ENCODE measurements at regions not wholly inside any gene's neighbourhood (a gene's known extent, or its start where the extent isn't known, plus 50 kb on each side); places are given as distances from the start of the nearest gene placed in this dataset.

DNA sequence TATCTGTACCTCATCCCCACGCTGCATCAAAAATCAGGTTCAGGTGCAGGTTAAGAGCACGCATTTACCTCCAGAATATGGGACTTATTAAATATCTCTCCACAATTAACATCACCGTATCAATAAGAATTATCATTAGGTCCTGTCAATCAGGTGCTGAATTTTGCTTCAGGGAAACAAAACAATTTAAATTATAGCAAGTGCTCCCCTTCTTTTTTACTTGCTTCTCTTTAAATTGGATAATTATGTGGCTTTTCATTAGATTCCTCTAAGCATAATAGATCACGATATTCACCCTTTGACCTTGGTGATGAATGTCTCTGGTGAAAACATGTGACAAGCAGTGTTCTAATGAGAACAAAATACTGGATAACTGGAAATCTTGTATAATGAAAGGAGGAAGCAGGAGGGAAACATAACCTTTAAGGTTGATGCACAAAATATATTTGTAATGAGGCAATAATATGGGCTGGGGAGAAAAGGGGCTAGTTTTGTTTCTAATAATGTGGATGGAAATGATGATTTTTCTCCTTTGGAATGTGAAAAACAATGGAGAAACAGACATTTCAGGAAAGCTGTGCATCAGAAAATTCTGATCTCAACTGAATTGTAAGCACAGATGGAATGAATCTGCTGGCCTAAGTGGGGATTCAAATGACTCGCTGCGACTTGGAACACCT is 166.9 kb downstream of the SNX10 start:
- Histone ChIP-seq H3K4me3 (no peak overlapping the region), H3K27ac (no peak overlapping the region), H3K4me1 (peaks cover 0 to 6% (median 0%) of the 10 kb centered on the region in 3 donors), H3K27me3 (no peaks in the 10 kb centered on the region), H3K36me3 (no peaks in the 10 kb centered on the region), H3K9me3 (no peaks in the 10 kb centered on the region)
- intact Hi-C loops (cut with DNase I), result no loop called here
- no peak for DNase-seq
- 82 to 90% methylated on average over 6 of the region's 6 CpGs for WGBS, 2 donors
- TF ChIP-seq, protein P1, sequence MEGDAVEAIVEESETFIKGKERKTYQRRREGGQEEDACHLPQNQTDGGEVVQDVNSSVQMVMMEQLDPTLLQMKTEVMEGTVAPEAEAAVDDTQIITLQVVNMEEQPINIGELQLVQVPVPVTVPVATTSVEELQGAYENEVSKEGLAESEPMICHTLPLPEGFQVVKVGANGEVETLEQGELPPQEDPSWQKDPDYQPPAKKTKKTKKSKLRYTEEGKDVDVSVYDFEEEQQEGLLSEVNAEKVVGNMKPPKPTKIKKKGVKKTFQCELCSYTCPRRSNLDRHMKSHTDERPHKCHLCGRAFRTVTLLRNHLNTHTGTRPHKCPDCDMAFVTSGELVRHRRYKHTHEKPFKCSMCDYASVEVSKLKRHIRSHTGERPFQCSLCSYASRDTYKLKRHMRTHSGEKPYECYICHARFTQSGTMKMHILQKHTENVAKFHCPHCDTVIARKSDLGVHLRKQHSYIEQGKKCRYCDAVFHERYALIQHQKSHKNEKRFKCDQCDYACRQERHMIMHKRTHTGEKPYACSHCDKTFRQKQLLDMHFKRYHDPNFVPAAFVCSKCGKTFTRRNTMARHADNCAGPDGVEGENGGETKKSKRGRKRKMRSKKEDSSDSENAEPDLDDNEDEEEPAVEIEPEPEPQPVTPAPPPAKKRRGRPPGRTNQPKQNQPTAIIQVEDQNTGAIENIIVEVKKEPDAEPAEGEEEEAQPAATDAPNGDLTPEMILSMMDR (IDR thresholded peaks at IDR 0.05), result no peak
- TF ChIP-seq POLR2A (IDR thresholded peaks at IDR 0.05), result no peak

DNA sequence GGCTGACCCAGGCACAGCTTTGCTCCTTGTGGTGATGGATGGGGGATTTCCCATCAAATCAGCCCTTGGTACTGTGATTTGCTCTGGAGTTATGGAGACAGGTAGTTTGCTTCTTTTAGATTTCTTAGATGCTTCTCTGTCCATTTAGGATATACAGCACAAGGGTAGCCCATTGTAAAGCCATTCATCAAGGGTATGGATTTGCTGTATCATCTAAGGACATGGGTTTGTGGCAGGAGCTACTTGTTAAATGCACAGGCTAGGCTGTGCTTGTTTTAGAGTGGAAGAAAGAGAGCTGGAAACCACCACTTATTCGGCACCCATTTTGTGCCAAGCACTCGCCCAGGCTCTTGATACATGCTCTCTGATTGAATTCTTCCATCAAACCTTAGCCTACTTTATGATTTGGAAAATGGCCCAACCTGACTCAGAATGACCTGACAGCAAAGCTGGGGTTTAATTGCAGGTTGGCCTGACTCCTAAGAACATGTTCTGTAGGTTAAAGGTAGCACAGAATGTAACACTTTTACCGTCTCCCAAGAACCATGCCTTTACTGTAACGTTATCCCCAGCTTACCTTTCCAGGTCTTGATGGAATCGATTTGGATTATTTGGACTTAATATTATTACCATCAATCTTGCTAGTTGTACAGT is 168.0 kb downstream of the SNX10 start:
- WGBS, 2 donors, result 41 to 54% methylated on average over 5 of the region's 5 CpGs
- no peaks in the 10 kb centered on the region for H3K36me3 ChIP-seq
- H3K4me3 ChIP-seq, result no peak overlapping the region
- TF ChIP-seq, protein P1 (IDR thresholded peaks at IDR 0.05), result no peak
- no peak for TF ChIP-seq POLR2A (IDR thresholded peaks at IDR 0.05)
- no peaks in the 10 kb centered on the region for H3K9me3 ChIP-seq
- H3K27me3 ChIP-seq, result no peaks in the 10 kb centered on the region
- DNase-seq, result no peak
- H3K27ac ChIP-seq, result no peak overlapping the region
- peaks cover 0 to 6% (median 0%) of the 10 kb centered on the region in 3 donors for H3K4me1 ChIP-seq
- intact Hi-C loops (cut with DNase I), result no loop called here

DNA sequence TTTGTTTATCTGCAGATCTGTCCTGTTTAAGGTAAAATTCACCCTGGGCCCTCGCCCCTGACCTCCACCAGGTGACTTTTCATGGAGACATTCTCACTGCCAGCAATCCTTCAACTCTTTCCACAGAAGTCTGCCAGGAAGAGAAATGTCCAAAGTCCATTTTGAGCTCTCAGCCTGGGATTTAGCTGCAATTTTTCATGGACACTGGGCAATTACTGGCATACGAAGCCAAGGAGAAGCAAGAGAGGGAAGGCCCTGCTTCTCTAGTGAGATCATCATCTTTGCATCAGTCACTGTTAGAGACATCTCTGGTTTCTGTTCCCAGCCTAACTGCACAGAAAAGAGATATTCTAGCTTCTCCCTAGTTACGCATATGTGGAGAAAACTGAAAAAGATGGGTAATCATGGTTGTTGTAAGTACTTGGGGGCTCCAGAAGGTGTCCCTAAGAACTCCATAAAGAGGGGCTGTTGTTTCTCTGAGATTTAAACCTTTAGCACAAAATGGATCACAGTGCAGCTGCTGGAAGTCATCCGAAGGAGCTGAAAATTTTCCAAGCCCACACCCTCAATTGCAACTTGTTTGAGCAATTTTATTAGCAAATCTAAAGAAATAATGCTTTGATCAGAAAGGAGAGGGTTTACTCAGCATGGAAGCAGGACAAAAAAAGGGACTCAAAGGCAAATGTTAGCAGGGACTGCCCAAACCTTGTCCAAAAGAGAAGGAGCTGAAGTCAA is 168.9 kb downstream of the SNX10 start:
- Histone ChIP-seq H3K4me3 (no peak overlapping the region), H3K4me1 (peaks cover 0 to 6% (median 0%) of the 10 kb centered on the region in 3 donors), H3K36me3 (no peaks in the 10 kb centered on the region), H3K9me3 (no peaks in the 10 kb centered on the region), H3K27ac (no peak overlapping the region), H3K27me3 (no peaks in the 10 kb centered on the region)
- DNase-seq, result no peak
- TF ChIP-seq POLR2A (IDR thresholded peaks at IDR 0.05), result no peak
- WGBS, 2 donors, result 59 to 70% methylated on average over 3 to 4 of the region's 4 CpGs
- intact Hi-C loops (cut with DNase I), result no loop called here

DNA sequence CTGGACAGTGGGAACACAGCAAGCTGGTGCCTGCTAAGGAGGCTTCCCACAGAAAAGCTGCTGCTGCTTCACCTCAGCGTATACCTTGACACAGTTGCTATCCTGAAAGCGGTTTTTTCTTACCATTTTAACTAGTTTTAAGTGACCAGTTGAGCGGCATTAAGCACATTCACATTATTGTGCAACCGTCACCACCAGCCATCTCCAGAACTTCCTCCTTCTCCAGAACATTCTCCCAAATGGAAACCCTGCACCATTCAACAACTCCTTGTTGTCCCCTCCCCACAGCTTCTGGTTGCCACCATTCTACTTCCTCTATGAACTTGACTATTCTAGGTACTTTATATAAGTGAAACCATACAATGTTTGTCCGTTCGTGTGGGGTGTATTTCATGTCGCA is 169.9 kb downstream of the SNX10 start:
- Histone ChIP-seq H3K27me3 (peaks cover 0 to 7% (median 0%) of the 10 kb centered on the region in 4 donors), H3K36me3 (no peaks in the 10 kb centered on the region), H3K9me3 (no peaks in the 10 kb centered on the region), H3K4me1 (peaks cover 0 to 6% (median 0%) of the 10 kb centered on the region in 3 donors), H3K4me3 (no peak overlapping the region), H3K27ac (no peak overlapping the region)
- no peak for DNase-seq
- TF ChIP-seq, protein P1 (IDR thresholded peaks at IDR 0.05), result no peak
- TF ChIP-seq POLR2A (IDR thresholded peaks at IDR 0.05), result no peak
- intact Hi-C loops (cut with DNase I), result no loop called here
- WGBS, 2 donors, result 86 to 88% methylated on average over 7 of the region's 7 CpGs

DNA sequence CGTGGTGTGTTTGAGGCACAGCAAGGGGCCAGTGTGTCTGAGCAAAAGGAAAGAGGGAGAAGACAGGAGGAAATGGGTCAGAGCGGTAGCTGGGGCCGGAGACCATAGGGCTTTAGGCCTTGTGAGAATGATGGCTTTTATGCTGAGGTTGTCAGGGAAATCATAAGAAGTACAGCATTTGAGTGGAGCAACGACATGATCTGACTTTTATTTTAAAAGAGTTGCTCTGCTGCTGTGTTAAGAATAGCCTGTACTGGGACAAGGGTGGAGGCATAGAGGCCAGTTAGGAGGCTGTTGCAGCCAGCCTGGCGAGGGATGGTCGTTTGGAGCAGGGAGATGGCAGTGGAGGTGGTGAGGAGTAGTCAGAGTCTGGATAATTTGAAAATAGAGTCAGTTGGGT is 174.3 kb downstream of the SNX10 start:
- intact Hi-C loops (cut with DNase I), result no loop called here
- H3K4me1 ChIP-seq, result no peaks in the 10 kb centered on the region
- no peaks in the 10 kb centered on the region for H3K9me3 ChIP-seq
- no peak for TF ChIP-seq POLR2A (IDR thresholded peaks at IDR 0.05)
- TF ChIP-seq, protein P1 (IDR thresholded peaks at IDR 0.05), result no peak
- WGBS, 2 donors, result 77 to 78% methylated on average over 6 of the region's 6 CpGs
- no peaks in the 10 kb centered on the region for H3K36me3 ChIP-seq
- H3K27ac ChIP-seq, result no peak overlapping the region
- H3K4me3 ChIP-seq, result no peak overlapping the region
- peaks cover 0 to 19% (median 0%) of the 10 kb centered on the region in 4 donors for H3K27me3 ChIP-seq
- no peak for DNase-seq

All from esophagus squamous epithelium (tissue), 5 donors.